GM12891 (cell line): ENCODE measurements at regions not wholly inside any gene's neighbourhood (a gene's known extent, or its start where the extent isn't known, plus 50 kb on each side); places are given as distances from the start of the nearest gene placed in this dataset.

Experiments
- POLR2A ChIP-seq: IDR thresholded peaks from 2 replicates; pipeline ENCODE4 v1.6.1; 2011; ENCODE audit warnings: low read depth, low read length, control low read depth
- POLR2AphosphoS5 ChIP-seq: IDR thresholded peaks from 2 replicates; pipeline ENCODE4 v1.6.1; 2011; ENCODE audit warnings: low read depth, low read length, control low read depth
- POU2F2 ChIP-seq: IDR thresholded peaks from 2 replicates; pipeline ENCODE4 v1.6.1; 2011; ENCODE audit warnings: low read depth, mild to moderate bottlenecking, control low read depth, low read length, moderate library complexity
- TAF1 ChIP-seq: IDR thresholded peaks from 2 replicates; pipeline ENCODE4 v1.6.1; 2011; ENCODE audit warnings: low read depth, low read length, control low read depth

DNA sequence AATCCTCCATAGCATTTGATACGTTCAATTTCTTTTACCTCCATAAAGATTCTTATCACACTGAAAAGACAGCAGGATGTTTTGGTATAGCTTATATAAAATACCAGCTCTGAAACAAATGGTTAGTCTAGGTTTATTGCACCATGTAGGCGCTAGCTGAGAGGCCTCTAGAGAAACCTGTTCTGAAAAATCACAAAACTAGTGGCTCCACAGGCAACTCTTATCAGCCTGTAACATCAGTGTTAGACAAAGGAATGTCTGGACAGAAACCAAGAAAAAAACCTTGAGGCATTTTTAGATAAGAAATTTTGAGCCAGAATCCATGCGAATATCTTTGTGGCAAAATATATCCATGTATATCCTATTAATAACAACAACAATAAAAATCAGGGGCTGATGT is 440.4 kb upstream of the MAP2 start:
- TF ChIP-seq POLR2AphosphoS5 (no peak), POLR2A (no peak), POU2F2 (no peak), TAF1 (no peak)
